HepG2 (cell line): ENCODE measurements at regions not wholly inside any gene's neighbourhood (a gene's known extent, or its start where the extent isn't known, plus 50 kb on each side); places are given as distances from the start of the nearest gene placed in this dataset.

Source experiments
- ATAC-seq: fragments of 200-7000 bp; cut with Tn5 transposase; 3 replicates; pipeline ENCODE4 v1.9.1; 2020; ENCODE audit warnings: mild to moderate bottlenecking, moderate library complexity
- BruUV-seq: library from RNA; stranded (reverse); fragments of 400-500 nt; replicated peaks from 2 replicates; lab custom pipeline; 2021; lab: Mats Ljungman, UMichigan
- CTCF ChIA-PET: fragments of 300-600 bp; formaldehyde crosslinking; extraction: SDS; loops from one replicate; lab custom pipeline; 2021; ENCODE audit warnings: low total read pairs, inconsistent platforms, low intra/inter-chr PET ratio; lab: Yijun Ruan, JAX
- POLR2A ChIA-PET: fragments of 350-600 bp; sonication (Branson Sonifier 250); formaldehyde crosslinking; loops from one replicate; lab custom pipeline; 2020; ENCODE audit warnings: antibody characterized with exemption, inconsistent platforms; lab: Yijun Ruan, JAX
- DNase-seq: peaks from one replicate; pipeline ENCODE4 v3.0.0-alpha.2; 2015; ENCODE audit warnings: low spot score
- FAIRE-seq: peaks from 3 replicates; lab custom pipeline; 2011; peaks lifted over from hg19 to GRCh38; lab: Jason Lieb, UNC
- H2AFZ ChIP-seq: one replicate; pipeline ENCODE4 v1.6.1; 2011; ENCODE audit warnings: low read length, inconsistent platforms
- H3K27ac ChIP-seq: fragments of 300-600 bp; 3 replicates; pipeline ENCODE4 v1.8.0; 2011; ENCODE audit warnings: mixed run types, mild to moderate bottlenecking, mixed read lengths, low read length, inconsistent platforms; ENCODE audit not compliant: insufficient read depth; ENCODE audit errors: extremely low read length
- H3K27me3 ChIP-seq, 2 experiments: fragments of 200-600 bp in 1 of 2; 2 replicates in 1 of 2; 3 replicates in 1 of 2; pipeline versions ENCODE4 v1.6.0 to v1.8.0; 2011; ENCODE audit warnings: low read length in 2 of 2, mild to moderate bottlenecking in 2 of 2, moderate library complexity in 2 of 2, inconsistent platforms in 1 of 2; ENCODE audit not compliant: insufficient read depth in 2 of 2, control insufficient read depth in 1 of 2
- H3K36me3 ChIP-seq, 2 experiments: fragments of 200-600 bp in 1 of 2; replicated peaks in 1 of 2; 2 replicates in 1 of 2; 3 replicates in 1 of 2; pipeline versions ENCODE4 v1.5.1 to v1.8.0; 2011; ENCODE audit warnings: low read length in 2 of 2, inconsistent platforms in 1 of 2; ENCODE audit not compliant: insufficient read depth in 2 of 2, control insufficient read depth in 1 of 2
- H3K4me1 ChIP-seq: 2 replicates; pipeline ENCODE4 v1.5.1; 2012; ENCODE audit warnings: low read length, inconsistent platforms; ENCODE audit not compliant: insufficient read depth
- H3K4me2 ChIP-seq: 2 replicates; pipeline ENCODE4 v1.6.0; 2011; ENCODE audit warnings: low read depth, low read length, inconsistent platforms
- H3K4me3 ChIP-seq, 3 experiments: fragments of 200-600 bp in 1 of 3; sonication (generic), shearing (Covaris generic) in 1 of 3; replicated peaks in 1 of 3; 2 replicates each; pipeline ENCODE4 v1.5.1; 2011 to 2016; ENCODE audit warnings: low read length in 3 of 3, inconsistent platforms in 2 of 3, low read depth in 2 of 3, mild to moderate bottlenecking in 2 of 3, control low read depth in 1 of 3, mixed read lengths in 1 of 3; ENCODE audit not compliant: insufficient read depth in 1 of 3
- H3K79me2 ChIP-seq: one replicate; pipeline ENCODE4 v1.6.1; 2011; ENCODE audit warnings: low read length, inconsistent platforms; ENCODE audit not compliant: insufficient read depth
- H3K9ac ChIP-seq: 2 replicates; pipeline ENCODE4 v1.6.0; 2011; ENCODE audit warnings: mild to moderate bottlenecking, low read depth, low read length, inconsistent platforms; ENCODE audit not compliant: insufficient read depth
- H3K9me3 ChIP-seq: 2 replicates; pipeline ENCODE4 v1.5.1; 2012; ENCODE audit warnings: mild to moderate bottlenecking, low read length
- H4K20me1 ChIP-seq: 2 replicates; pipeline ENCODE4 v1.6.0; 2011; ENCODE audit warnings: inconsistent platforms, mild to moderate bottlenecking, low read length, moderate library complexity; ENCODE audit not compliant: insufficient read depth
- BORCS8-MEF2B ChIP-seq: sonication (generic); formaldehyde crosslinking; IDR thresholded peaks from 2 replicates; pipeline ENCODE4 v1.8.0; 2022; ENCODE audit warnings: mild to moderate bottlenecking, missing genetic modification reagents
- GZF1 ChIP-seq: sonication (generic); formaldehyde crosslinking; IDR thresholded peaks from 2 replicates; pipeline ENCODE4 v1.5.1; 2020; ENCODE audit warnings: mild to moderate bottlenecking, missing genetic modification reagents
- NR2C2 ChIP-seq: sonication (generic); formaldehyde crosslinking; IDR thresholded peaks from 2 replicates; pipeline ENCODE4 v1.4.0; 2020; ENCODE audit warnings: missing genetic modification reagents, mild to moderate bottlenecking, moderate library complexity, borderline replicate concordance
- SMAD1 ChIP-seq: sonication (generic); formaldehyde crosslinking; IDR thresholded peaks from 2 replicates; pipeline ENCODE4 v1.4.0; 2020; ENCODE audit warnings: missing genetic modification reagents, low read depth, mild to moderate bottlenecking, borderline replicate concordance
- SOX13 ChIP-seq, 3 experiments: fragments of 450-650 bp in 1 of 3; sonication (generic) in 1 of 3; formaldehyde crosslinking in 1 of 3; IDR thresholded peaks in 2 of 3; conservative IDR thresholded peaks in 1 of 3; 2 replicates each; pipeline versions ENCODE4 v1.5.0 to v1.6.1; 2016 to 2020; ENCODE audit warnings: antibody characterized with exemption in 1 of 3, mild to moderate bottlenecking in 1 of 3, missing compliant biosample characterization in 1 of 3, missing genetic modification reagents in 1 of 3, moderate library complexity in 1 of 3
- ZNF12 ChIP-seq: sonication (generic); formaldehyde crosslinking; IDR thresholded peaks from 2 replicates; pipeline ENCODE4 v1.5.0; 2020; ENCODE audit warnings: missing genetic modification reagents
- ZNF256 ChIP-seq: sonication (generic); formaldehyde crosslinking; conservative IDR thresholded peaks from 2 replicates; pipeline ENCODE4 v1.4.0; 2020; ENCODE audit warnings: missing genetic modification reagents
- ZNF33A ChIP-seq: sonication (generic); formaldehyde crosslinking; IDR thresholded peaks from 2 replicates; pipeline ENCODE4 v1.5.1; 2020; ENCODE audit warnings: missing genetic modification reagents, mild to moderate bottlenecking, moderate library complexity, borderline replicate concordance
- ZNF468 ChIP-seq: sonication (generic); formaldehyde crosslinking; IDR thresholded peaks from 2 replicates; pipeline ENCODE4 v1.8.0; 2022; ENCODE audit warnings: mild to moderate bottlenecking, moderate library complexity, missing genetic modification reagents
- ZNF609 ChIP-seq: sonication (generic); formaldehyde crosslinking; IDR thresholded peaks from 2 replicates; pipeline ENCODE4 v1.4.0; 2020; ENCODE audit warnings: mild to moderate bottlenecking, missing genetic modification reagents, borderline replicate concordance
- ZNF652 ChIP-seq: IDR thresholded peaks from 2 replicates; pipeline ENCODE4 v1.6.1; 2016; ENCODE audit warnings: low read depth, borderline replicate concordance
- ZNF83 ChIP-seq: sonication (generic); formaldehyde crosslinking; IDR thresholded peaks from 2 replicates; pipeline ENCODE4 v1.4.0; 2020; ENCODE audit warnings: missing genetic modification reagents, mild to moderate bottlenecking, borderline replicate concordance
- ZNF839 ChIP-seq: sonication (generic); formaldehyde crosslinking; IDR thresholded peaks from 2 replicates; pipeline ENCODE4 v1.4.0; 2020; ENCODE audit warnings: missing genetic modification reagents, mild to moderate bottlenecking, borderline replicate concordance
- in situ Hi-C: cut with HindIII; loops from 2 replicates; pipeline ENCODE4 v1.10.0; 2017; ENCODE audit warnings: low pct_unique_long_range_greater_than_20kb; ENCODE audit not compliant: extremely low pct_ligation_motif_present
- intact Hi-C: fragments of 100-400 bp; cut with micrococcal nuclease; formaldehyde crosslinking; loops from one replicate; pipeline ENCODE4 v1.10.0; 2022; ENCODE audit not compliant: unreplicated experiment
- TF ChIP-seq, protein P1 (sequence below): IDR thresholded peaks from 2 replicates; pipeline ENCODE4 v1.6.1; 2012; ENCODE audit warnings: low read length, improper control_type of control experiment

DNA sequence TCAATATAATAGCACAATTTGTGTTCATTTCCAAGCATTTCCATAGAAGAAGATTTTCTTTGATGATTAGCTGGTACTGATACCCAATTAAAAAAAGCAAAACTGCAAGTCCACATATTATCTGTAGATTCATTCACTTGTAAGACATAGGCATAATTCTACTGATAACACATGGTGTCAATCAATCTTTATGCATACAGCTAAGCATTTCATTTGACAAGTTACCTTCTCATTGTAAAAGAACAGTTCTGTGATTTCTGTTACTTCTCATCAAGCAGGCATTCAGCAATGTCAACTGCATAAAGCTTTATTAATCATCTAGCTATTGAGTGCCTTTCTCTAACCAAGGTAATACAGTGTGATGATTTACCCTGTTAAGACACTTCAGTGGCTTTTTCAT lies 672.0 kb downstream of the PLOD2 start:
- no peak overlapping the region for H3K27ac ChIP-seq
- no peak overlapping the region for H3K9ac ChIP-seq
- H3K4me1 ChIP-seq = no peaks in the 10 kb centered on the region
- H3K4me3 ChIP-seq = no peak overlapping the region
- no peaks in the 10 kb centered on the region for H3K9me3 ChIP-seq
- no peaks in the 10 kb centered on the region for H3K79me2 ChIP-seq
- no peaks in the 10 kb centered on the region for H3K27me3 ChIP-seq
- CTCF ChIA-PET = no interaction called here
- ATAC-seq (no peak), FAIRE-seq (no peak), DNase-seq (no peak)
- H3K4me2 ChIP-seq = no peak overlapping the region
- in situ Hi-C loops (no loop called here), intact Hi-C loops (no loop called here)
- no peaks in the 10 kb centered on the region for H4K20me1 ChIP-seq
- TF ChIP-seq SMAD1 (CRISPR knock-in tag) (no peak), ZNF12 (CRISPR knock-in tag) (no peak), ZNF839 (CRISPR knock-in tag) (no peak), ZNF256 (no peak), ZNF468 (CRISPR knock-in tag) (no peak), NR2C2 (no peak), ZNF652 (CRISPR knock-in tag) (no peak), BORCS8-MEF2B (CRISPR knock-in tag) (no peak), SOX13 (IDR thresholded peaks at IDR 0.05) (no peak), SOX13 (CRISPR knock-in tag; conservative IDR thresholded peaks at IDR 0.05 in 1 of 2, IDR thresholded peaks at IDR 0.05 in 1 of 2) (no peak), ZNF83 (CRISPR knock-in tag) (no peak), ZNF609 (CRISPR knock-in tag) (no peak), ZNF33A (CRISPR knock-in tag) (no peak), GZF1 (no peak)
- TF ChIP-seq, protein P1, sequence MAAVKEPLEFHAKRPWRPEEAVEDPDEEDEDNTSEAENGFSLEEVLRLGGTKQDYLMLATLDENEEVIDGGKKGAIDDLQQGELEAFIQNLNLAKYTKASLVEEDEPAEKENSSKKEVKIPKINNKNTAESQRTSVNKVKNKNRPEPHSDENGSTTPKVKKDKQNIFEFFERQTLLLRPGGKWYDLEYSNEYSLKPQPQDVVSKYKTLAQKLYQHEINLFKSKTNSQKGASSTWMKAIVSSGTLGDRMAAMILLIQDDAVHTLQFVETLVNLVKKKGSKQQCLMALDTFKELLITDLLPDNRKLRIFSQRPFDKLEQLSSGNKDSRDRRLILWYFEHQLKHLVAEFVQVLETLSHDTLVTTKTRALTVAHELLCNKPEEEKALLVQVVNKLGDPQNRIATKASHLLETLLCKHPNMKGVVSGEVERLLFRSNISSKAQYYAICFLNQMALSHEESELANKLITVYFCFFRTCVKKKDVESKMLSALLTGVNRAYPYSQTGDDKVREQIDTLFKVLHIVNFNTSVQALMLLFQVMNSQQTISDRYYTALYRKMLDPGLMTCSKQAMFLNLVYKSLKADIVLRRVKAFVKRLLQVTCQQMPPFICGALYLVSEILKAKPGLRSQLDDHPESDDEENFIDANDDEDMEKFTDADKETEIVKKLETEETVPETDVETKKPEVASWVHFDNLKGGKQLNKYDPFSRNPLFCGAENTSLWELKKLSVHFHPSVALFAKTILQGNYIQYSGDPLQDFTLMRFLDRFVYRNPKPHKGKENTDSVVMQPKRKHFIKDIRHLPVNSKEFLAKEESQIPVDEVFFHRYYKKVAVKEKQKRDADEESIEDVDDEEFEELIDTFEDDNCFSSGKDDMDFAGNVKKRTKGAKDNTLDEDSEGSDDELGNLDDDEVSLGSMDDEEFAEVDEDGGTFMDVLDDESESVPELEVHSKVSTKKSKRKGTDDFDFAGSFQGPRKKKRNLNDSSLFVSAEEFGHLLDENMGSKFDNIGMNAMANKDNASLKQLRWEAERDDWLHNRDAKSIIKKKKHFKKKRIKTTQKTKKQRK = no peak
- H3K36me3 ChIP-seq = no peaks in the 10 kb centered on the region
- no TSS peak for BruUV-seq
- POLR2A ChIA-PET = no interaction called here
- H2AFZ ChIP-seq = no peak overlapping the region
